GM12864 (cell line): ENCODE measurements at regions not wholly inside any gene's neighbourhood (a gene's known extent, or its start where the extent isn't known, plus 50 kb on each side); places are given as distances from the start of the nearest gene placed in this dataset.
A peak's percentile ranks its signal among the peaks of the same experiment; 100 is the strongest.

ENCODE experiments used
- DNase-seq: peaks from one replicate; pipeline ENCODE4 v3.0.0-alpha.2; 2011; ENCODE audit warnings: low read depth
- H3K4me3 ChIP-seq: 2 replicates; pipeline ENCODE4 v1.5.1; 2011; ENCODE audit warnings: mild to moderate bottlenecking, low read depth, low read length, control low read depth
- TF ChIP-seq, protein P1 (sequence below): IDR thresholded peaks from 2 replicates; pipeline ENCODE4 v1.5.1; 2011; ENCODE audit warnings: low read depth, mild to moderate bottlenecking, moderate library complexity, low read length, control low read depth, inconsistent platforms; ENCODE audit errors: missing control alignments

DNA sequence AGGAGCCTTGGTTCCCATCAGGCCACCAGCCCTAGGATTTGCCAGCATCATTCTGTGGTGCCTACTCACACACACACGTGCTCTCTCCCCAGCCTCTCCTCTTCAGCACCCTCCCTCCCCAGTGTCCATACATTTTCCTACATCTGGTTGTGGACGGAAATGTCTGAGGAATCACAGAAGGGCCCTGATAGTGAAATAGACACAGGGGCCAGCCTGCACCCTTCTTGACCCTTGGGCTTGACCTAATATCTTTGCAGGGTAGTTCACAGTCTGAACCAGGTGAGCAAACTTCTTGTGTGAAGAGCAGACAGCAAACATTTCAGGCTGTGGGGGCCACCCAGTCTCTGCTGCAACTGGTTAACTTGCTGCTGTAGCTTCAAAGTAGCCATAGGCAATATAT is 108.5 kb upstream of the NXT1 start:
- TF ChIP-seq, protein P1, sequence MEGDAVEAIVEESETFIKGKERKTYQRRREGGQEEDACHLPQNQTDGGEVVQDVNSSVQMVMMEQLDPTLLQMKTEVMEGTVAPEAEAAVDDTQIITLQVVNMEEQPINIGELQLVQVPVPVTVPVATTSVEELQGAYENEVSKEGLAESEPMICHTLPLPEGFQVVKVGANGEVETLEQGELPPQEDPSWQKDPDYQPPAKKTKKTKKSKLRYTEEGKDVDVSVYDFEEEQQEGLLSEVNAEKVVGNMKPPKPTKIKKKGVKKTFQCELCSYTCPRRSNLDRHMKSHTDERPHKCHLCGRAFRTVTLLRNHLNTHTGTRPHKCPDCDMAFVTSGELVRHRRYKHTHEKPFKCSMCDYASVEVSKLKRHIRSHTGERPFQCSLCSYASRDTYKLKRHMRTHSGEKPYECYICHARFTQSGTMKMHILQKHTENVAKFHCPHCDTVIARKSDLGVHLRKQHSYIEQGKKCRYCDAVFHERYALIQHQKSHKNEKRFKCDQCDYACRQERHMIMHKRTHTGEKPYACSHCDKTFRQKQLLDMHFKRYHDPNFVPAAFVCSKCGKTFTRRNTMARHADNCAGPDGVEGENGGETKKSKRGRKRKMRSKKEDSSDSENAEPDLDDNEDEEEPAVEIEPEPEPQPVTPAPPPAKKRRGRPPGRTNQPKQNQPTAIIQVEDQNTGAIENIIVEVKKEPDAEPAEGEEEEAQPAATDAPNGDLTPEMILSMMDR = no peak
- no peak overlapping the region for H3K4me3 ChIP-seq
- DNase-seq = no peak

DNA sequence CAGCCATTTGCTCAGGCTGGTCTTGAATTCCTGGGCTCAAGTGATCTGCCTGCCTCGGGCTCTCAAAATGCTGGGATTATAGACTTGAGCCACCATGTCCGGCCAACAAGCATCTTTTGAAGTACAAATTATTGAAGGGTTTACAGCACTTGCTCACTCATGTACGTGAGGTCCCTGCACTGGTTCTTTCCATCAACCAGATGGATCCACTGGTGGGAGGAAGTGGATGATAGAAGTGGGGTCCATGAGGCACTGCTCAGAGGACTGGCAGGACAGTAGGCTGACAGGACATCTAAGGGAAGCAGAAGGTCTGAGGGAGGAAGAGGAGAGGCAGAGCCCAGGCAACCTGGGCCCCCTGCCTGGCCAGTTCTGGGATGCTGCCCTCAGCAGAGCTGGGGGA is 109.2 kb upstream of the NXT1 start:
- TF ChIP-seq, protein P1 = no peak
- H3K4me3 ChIP-seq = no peak overlapping the region
- no peak for DNase-seq

DNA sequence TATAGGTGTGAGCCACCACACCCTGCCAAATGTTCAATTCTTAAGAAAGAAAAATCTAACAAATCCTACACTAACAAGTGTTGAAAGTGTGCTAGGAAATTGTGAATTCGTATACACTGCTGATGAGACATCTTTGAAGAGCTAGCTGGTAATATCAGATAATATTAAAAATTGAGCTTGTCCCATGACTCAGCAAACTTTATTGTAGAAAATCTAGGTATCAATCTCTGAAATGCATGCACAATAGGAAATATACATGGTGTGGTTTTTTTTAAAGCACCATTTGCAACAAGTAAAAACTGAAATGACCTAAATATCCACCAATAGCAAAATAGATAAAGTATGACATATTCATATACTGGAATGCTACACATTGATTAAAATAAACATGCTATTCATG is 110.1 kb upstream of the NXT1 start:
- TF ChIP-seq, protein P1 = no peak

DNA sequence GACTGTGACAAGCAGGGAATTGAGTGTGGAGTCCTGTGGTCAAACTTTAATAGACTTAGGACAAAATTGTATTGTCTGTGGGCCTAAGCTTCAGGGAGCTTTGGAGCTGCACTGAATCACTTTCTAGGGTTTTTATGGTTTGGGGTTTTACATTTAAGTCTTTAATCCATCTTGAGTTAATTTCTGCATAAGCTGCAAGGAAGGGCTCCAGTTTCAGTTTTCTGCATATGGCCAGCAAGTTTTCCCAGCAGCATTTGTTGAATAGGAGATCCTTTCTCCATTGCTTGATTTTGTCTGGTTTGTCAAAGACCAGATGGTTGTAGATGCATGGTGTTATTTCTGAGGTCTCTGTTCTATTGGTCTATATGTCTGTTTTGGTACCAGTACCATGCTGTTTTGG is 113.4 kb upstream of the NXT1 start:
- TF ChIP-seq, protein P1 = no peak
- DNase-seq = no peak
- no peak overlapping the region for H3K4me3 ChIP-seq

More for the DNA sequence above, 110.1 kb upstream of the NXT1 start:
- H3K4me3 ChIP-seq = no peak overlapping the region
- DNase-seq = no peak

DNA sequence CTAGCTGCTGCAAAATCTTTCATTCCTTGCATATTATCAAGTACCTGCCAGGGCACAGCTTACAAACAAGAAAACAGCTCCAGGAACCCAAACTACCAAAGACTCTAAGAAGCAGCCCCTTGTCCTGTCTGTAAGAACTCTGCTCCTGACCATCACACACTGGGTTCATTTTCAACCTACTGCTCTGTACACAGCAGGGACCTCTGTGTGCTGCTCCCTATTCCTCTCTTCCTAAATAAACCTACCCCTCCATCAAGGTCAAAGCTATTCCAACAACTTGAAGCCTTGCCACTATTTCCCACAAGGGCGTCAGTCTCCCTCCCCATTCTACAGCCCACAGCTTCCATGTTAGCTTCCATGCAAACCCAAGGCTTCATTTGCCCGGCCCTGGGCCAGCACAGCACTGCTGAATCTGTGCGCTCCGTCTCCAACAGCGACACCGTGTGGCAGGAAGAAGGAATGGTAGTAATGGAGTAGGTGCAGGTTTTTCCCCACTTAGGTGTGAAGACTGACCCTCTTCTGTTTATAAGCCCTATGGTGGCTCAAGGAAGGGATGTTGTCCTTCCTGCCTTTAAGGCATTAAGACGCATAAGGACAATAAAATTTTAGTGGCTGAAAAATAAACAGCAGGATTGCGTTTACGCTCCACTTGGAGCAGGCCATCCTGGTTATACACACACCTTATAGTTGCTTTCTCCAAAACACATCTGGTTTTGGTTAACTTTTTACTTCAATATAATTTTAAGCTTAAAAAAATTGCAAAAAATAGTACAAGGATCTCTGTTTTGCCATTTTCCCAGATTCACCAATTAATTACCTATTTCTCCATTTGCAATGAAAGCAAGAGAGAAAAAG is 115.2 kb upstream of the NXT1 start:
- TF ChIP-seq, protein P1 = peak; percentile 84
- H3K4me3 ChIP-seq = no peak overlapping the region
- DNase-seq = no peak

DNA sequence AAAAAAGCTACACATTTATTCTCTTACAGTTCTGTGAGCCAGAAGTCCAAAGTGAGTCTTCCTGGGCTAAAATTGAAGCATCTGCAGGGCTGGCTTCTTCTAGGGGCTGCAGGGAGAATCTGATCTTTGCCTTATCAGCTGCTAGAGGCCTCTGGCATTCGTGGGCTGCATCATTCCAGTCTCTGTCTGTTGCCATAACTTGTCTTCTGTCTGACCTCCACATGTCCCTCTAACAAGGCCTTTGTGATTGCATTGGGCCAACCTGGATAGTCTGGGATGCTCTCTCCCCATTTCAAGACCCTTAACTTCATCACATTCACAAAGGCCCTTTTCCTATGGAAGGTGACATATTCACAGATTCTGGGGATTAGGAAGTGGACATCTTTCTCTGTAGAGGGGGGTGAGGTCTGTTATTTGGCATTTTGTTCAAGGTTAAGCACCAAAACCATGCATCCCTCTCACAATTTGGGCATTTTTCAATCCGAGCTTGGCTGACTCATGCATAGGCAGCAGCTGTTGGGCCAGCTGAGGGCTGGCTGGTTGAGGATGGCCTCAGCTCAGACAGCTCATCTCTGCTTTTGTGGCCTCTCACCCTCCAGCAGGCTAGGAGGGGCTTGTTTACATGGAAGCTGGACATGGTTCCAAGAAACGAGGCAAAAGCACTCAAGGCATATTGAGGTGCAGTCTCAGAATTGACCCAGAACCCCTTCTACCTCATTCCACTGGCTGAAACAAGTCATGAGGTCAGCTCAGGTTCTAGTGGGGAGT is 116.1 kb upstream of the NXT1 start:
- TF ChIP-seq, protein P1 = no peak
- no peak overlapping the region for H3K4me3 ChIP-seq
- DNase-seq = no peak
